MCF 10A (cell line): ENCODE measurements at regions not wholly inside any gene's neighbourhood (a gene's known extent, or its start where the extent isn't known, plus 50 kb on each side); places are given as distances from the start of the nearest gene placed in this dataset.

Source experiments
- BruUV-seq: library from RNA; stranded (reverse); fragments of 400-500 nt; replicated peaks from 2 replicates; lab custom pipeline; 2021; lab: Mats Ljungman, UMichigan
- CTCF ChIA-PET: fragments of 300-600 bp; sonication (Branson Sonifier 250); formaldehyde crosslinking; extraction: SDS; loops from one replicate; lab custom pipeline; 2021; ENCODE audit warnings: antibody characterized with exemption, inconsistent platforms; lab: Yijun Ruan, JAX
- POLR2A ChIA-PET: fragments of 300-600, 350-650 bp; sonication (Branson Sonifier 250); formaldehyde crosslinking; extraction: SDS; loops from one replicate; lab custom pipeline; 2020; ENCODE audit warnings: antibody characterized with exemption, inconsistent platforms; lab: Yijun Ruan, JAX
- DNase-seq: peaks from one replicate; pipeline ENCODE4 v3.0.0-alpha.2; 2018; ENCODE audit not compliant: unreplicated experiment
- H3K27ac Mint-ChIP-seq: one replicate; pipeline ENCODE4 v1.8.0; 2022; ENCODE audit warnings: mild to moderate bottlenecking, low read depth, mixed read lengths; ENCODE audit not compliant: unreplicated experiment
- H3K27me3 Mint-ChIP-seq: one replicate; pipeline ENCODE4 v1.8.0; 2022; ENCODE audit warnings: mixed read lengths; ENCODE audit not compliant: insufficient read depth, unreplicated experiment
- H3K36me3 Mint-ChIP-seq: one replicate; pipeline ENCODE4 v1.8.0; 2022; ENCODE audit warnings: mild to moderate bottlenecking, moderate library complexity, mixed read lengths; ENCODE audit not compliant: insufficient read depth, unreplicated experiment
- H3K4me1 Mint-ChIP-seq: one replicate; pipeline ENCODE4 v1.8.0; 2022; ENCODE audit warnings: mixed read lengths; ENCODE audit not compliant: insufficient read depth, unreplicated experiment
- H3K4me3 Mint-ChIP-seq: one replicate; pipeline ENCODE4 v1.8.0; 2022; ENCODE audit warnings: mild to moderate bottlenecking, moderate library complexity, mixed read lengths; ENCODE audit not compliant: unreplicated experiment
- H3K9me3 Mint-ChIP-seq: one replicate; pipeline ENCODE4 v1.8.0; 2022; ENCODE audit warnings: mixed read lengths; ENCODE audit not compliant: unreplicated experiment
- CTCF ChIP-seq: fragments of 200-600 bp; IDR thresholded peaks from one replicate; pipeline ENCODE4 v1.8.0; 2022; ENCODE audit warnings: antibody characterized with exemption, mild to moderate bottlenecking; ENCODE audit not compliant: unreplicated experiment
- intact Hi-C: fragments of 100-400 bp; cut with micrococcal nuclease; formaldehyde crosslinking; loops from 2 replicates; pipeline ENCODE4 v1.14.1; 2022

GRCh38 chr22:47269516-47270088 lies 507.2 kb downstream of the TBC1D22A start:
- H3K4me3 Mint-ChIP-seq: no peak overlapping the region
- ChIA-PET CTCF (no interaction called here), POLR2A (no interaction called here)
- no TSS peak for BruUV-seq
- peaks cover 7% of the 10 kb centered on the region for H3K9me3 Mint-ChIP-seq
- no peak for DNase-seq
- intact Hi-C loops: no loop called here
- H3K27me3 Mint-ChIP-seq: no peaks in the 10 kb centered on the region
- no peaks in the 10 kb centered on the region for H3K4me1 Mint-ChIP-seq
- H3K27ac Mint-ChIP-seq: no peak overlapping the region
- no peaks in the 10 kb centered on the region for H3K36me3 Mint-ChIP-seq
- no peak for TF ChIP-seq CTCF

GRCh38 chr22:47267513-47268282 lies 505.2 kb downstream of the TBC1D22A start:
- Mint-ChIP-seq H3K9me3 (peaks cover 7% of the 10 kb centered on the region), H3K36me3 (no peaks in the 10 kb centered on the region), H3K27me3 (no peaks in the 10 kb centered on the region), H3K4me3 (no peak overlapping the region), H3K27ac (no peak overlapping the region), H3K4me1 (no peaks in the 10 kb centered on the region)
- CTCF ChIA-PET: no interaction called here
- no peak for TF ChIP-seq CTCF
- intact Hi-C loops: no loop called here
- POLR2A ChIA-PET: no interaction called here
- BruUV-seq: no TSS peak
- DNase-seq: no peak

- Mint-ChIP-seq H3K9me3 (peaks cover 7% of the 10 kb centered on the region), H3K36me3 (no peaks in the 10 kb centered on the region), H3K27ac (no peak overlapping the region), H3K27me3 (no peaks in the 10 kb centered on the region), H3K4me1 (no peaks in the 10 kb centered on the region), H3K4me3 (no peak overlapping the region)
- intact Hi-C loops: no loop called here
- ChIA-PET CTCF (no interaction called here), POLR2A (no interaction called here)
- no peak for TF ChIP-seq CTCF
- no TSS peak for BruUV-seq
- DNase-seq: no peak
These were observed 503.9 kb downstream of the TBC1D22A start for GRCh38 chr22:47266329-47266728.

GRCh38 chr22:47260551-47260950 lies 498.1 kb downstream of the TBC1D22A start:
- Mint-ChIP-seq H3K27ac (no peak overlapping the region), H3K9me3 (peaks cover 7% of the 10 kb centered on the region), H3K27me3 (no peaks in the 10 kb centered on the region), H3K4me1 (no peaks in the 10 kb centered on the region), H3K4me3 (no peak overlapping the region), H3K36me3 (no peaks in the 10 kb centered on the region)
- no peak for TF ChIP-seq CTCF
- CTCF ChIA-PET: no interaction called here
- no TSS peak for BruUV-seq
- intact Hi-C loops: no loop called here
- POLR2A ChIA-PET: no interaction called here
- no peak for DNase-seq
